ENCODE measurements at regions not wholly inside any gene's neighbourhood (a gene's known extent, or its start where the extent isn't known, plus 50 kb on each side); places are given as distances from the start of the nearest gene placed in this dataset.

GRCh38 chr6:113570641-113571040, 286.5 kb upstream of the MARCKS start:
- Histone ChIP-seq H3K4me1 (no peaks in the 10 kb centered on the region), H3K4me3 (no peak overlapping the region), H3K27ac (no peak overlapping the region), H3K27me3 (no peaks in the 10 kb centered on the region), H3K36me3 (no peaks in the 10 kb centered on the region), H3K9me3 (no peaks in the 10 kb centered on the region)
- no peak for TF ChIP-seq CTCF (IDR thresholded peaks at IDR 0.05)
- intact Hi-C loops (cut with DNase I; ENCODE audit: low total_unique reads) = no loop called here
- no peak for DNase-seq

- intact Hi-C loops (cut with DNase I; ENCODE audit: low total_unique reads) = no loop called here
Measured at GRCh38 chr6:113574147-113574546, 283.0 kb upstream of the MARCKS start.

GRCh38 chr6:113576310-113576709, 280.8 kb upstream of the MARCKS start:
- intact Hi-C loops (cut with DNase I; ENCODE audit: low total_unique reads) = no loop called here
- DNase-seq = no peak
- H3K27ac ChIP-seq = no peak overlapping the region
- H3K27me3 ChIP-seq = no peaks in the 10 kb centered on the region
- H3K4me1 ChIP-seq = no peaks in the 10 kb centered on the region
- H3K36me3 ChIP-seq = no peaks in the 10 kb centered on the region
- no peaks in the 10 kb centered on the region for H3K9me3 ChIP-seq
- no peak overlapping the region for H3K4me3 ChIP-seq
- TF ChIP-seq CTCF (IDR thresholded peaks at IDR 0.05) = no peak

More at GRCh38 chr6:113574147-113574546, 283.0 kb upstream of the MARCKS start:
- H3K4me3 ChIP-seq = no peak overlapping the region
- H3K27me3 ChIP-seq = no peaks in the 10 kb centered on the region
- H3K36me3 ChIP-seq = no peaks in the 10 kb centered on the region
- H3K9me3 ChIP-seq = no peaks in the 10 kb centered on the region
- no peak overlapping the region for H3K27ac ChIP-seq
- no peak for DNase-seq
- no peak for TF ChIP-seq CTCF (IDR thresholded peaks at IDR 0.05)
- no peaks in the 10 kb centered on the region for H3K4me1 ChIP-seq

GRCh38 chr6:113578691-113579090, 278.5 kb upstream of the MARCKS start:
- H3K4me3 ChIP-seq = no peak overlapping the region
- no peak for DNase-seq
- H3K4me1 ChIP-seq = no peaks in the 10 kb centered on the region
- no peak overlapping the region for H3K27ac ChIP-seq
- intact Hi-C loops (cut with DNase I; ENCODE audit: low total_unique reads) = no loop called here
- H3K9me3 ChIP-seq = no peaks in the 10 kb centered on the region
- TF ChIP-seq CTCF (IDR thresholded peaks at IDR 0.05) = no peak
- H3K36me3 ChIP-seq = no peaks in the 10 kb centered on the region
- H3K27me3 ChIP-seq = no peaks in the 10 kb centered on the region

- Histone ChIP-seq H3K36me3 (no peaks in the 10 kb centered on the region), H3K4me1 (no peaks in the 10 kb centered on the region), H3K27me3 (no peaks in the 10 kb centered on the region), H3K9me3 (no peaks in the 10 kb centered on the region), H3K27ac (no peak overlapping the region), H3K4me3 (no peak overlapping the region)
- intact Hi-C loops (cut with DNase I; ENCODE audit: low total_unique reads) = no loop called here
- TF ChIP-seq CTCF (IDR thresholded peaks at IDR 0.05) = no peak
- DNase-seq = no peak
Measured at GRCh38 chr6:113584767-113585166, 272.4 kb upstream of the MARCKS start.

GRCh38 chr6:113585246-113585645, 271.9 kb upstream of the MARCKS start:
- intact Hi-C loops (cut with DNase I; ENCODE audit: low total_unique reads) = no loop called here
- no peaks in the 10 kb centered on the region for H3K36me3 ChIP-seq
- H3K4me3 ChIP-seq = no peak overlapping the region
- H3K27me3 ChIP-seq = no peaks in the 10 kb centered on the region
- no peak for TF ChIP-seq CTCF (IDR thresholded peaks at IDR 0.05)
- no peaks in the 10 kb centered on the region for H3K4me1 ChIP-seq
- no peak overlapping the region for H3K27ac ChIP-seq
- no peaks in the 10 kb centered on the region for H3K9me3 ChIP-seq
- no peak for DNase-seq

Data from tibial artery (tissue), 4 donors.